ENCODE measurements at regions not wholly inside any gene's neighbourhood (a gene's known extent, or its start where the extent isn't known, plus 50 kb on each side); places are given as distances from the start of the nearest gene placed in this dataset.
"Not testable (repeated sequence)": the region's sequence is repeated elsewhere in the genome, so short reads cannot be mapped to it uniquely, and the experiment has no call there.

DNA sequence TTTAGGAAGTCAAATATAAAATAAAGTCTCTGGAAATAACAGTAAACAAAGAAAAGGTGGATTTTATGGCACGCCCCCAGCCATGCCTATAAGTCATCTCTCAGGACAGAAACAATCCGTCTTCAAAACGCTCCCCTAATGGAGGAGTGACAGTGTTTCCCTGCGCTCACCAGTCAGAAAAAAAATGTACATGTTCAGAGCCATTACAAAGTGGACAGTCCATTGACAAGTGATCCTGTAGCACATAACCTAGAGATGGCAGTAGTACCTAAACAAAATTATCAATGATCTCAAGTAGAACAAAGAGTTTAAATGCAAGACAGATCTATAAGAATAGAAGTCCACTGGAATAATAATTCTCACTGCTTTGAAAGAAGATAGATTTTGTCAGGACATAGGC is 891.7 kb upstream of the MIR17HG start:
- DNase-seq (ENCODE audit: low spot score) (no peak), FAIRE-seq (no peak)

DNA sequence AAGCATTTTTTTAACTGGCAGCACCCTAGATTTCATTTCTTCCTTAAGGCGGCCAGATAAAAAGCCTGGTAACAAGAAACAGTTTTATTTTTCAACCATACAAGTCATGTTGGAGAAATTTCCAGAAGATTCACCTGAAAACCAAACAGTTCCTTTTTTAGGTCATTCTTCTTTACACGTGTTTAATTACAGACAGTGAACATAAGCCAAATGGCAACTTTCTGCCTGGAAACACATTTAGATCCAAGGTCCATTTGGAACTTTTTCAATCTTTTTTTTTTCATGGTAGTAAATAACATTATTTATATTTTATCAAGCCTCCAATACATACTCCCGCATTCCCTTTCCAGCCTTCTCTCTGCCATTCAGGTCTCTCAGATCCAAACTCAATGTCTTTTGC is 886.1 kb upstream of the MIR17HG start:
- no peak for FAIRE-seq
- no peak for DNase-seq (ENCODE audit: low spot score)

DNA sequence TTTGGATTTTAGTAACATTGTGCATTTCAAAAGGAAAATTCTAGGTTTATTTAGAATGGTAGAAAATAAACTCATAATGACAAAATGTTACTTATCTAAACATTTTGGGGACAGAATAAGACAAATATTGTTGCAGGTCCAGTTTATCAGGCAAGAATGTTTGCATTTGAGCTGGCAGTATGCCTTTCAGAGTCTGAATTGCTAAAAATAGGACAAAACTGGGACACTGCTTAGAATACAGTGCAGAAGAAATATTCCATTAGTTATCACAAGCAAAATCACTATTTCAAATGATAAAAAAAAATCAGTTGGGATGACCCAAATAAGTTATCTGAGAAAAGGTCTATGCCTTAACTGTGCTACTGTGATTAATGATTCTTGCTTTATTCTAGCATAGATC is 870.3 kb upstream of the MIR17HG start:
- no peak for FAIRE-seq

DNA sequence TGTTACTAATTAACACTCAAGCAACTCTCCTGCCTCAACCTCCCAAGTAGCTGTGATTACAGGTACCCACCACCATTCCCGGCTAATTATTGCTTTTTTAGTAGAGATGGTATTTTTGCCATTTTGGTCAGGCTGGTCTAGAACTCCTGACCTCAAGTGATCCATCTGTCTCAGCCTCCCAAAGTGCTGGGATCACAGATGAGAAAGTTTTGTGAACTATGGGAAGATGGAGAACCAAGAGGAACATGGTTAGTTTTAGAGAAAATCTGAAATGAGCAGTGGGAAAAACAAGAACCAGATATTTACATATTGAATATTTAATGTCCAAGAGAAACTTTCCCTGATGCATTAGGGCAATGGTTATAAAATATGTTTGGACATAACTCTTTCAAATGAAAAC is 863.6 kb upstream of the MIR17HG start:
- no peak for FAIRE-seq
- no peak for DNase-seq (ENCODE audit: low spot score)

More for the DNA sequence above, 870.3 kb upstream of the MIR17HG start:
- DNase-seq (ENCODE audit: low spot score) = no peak

DNA sequence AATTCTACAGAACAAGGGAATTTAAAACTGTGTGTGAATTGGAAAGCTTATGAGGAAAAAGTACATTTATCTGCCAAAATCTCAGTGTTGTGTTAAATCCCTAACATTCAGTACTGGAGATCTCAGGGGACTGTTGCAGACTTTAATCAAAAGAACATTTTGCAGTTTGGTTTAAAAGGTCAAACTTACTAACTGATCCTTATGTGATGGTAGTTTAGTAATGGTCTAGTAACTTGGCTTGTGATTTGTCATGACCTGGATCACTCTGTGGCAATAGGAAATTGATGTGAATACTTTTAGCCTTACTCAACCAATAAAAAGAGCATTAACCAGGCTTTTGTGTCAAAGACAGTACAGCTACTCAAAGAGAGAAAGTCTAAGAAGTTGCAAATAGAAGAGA is 862.1 kb upstream of the MIR17HG start:
- peak; percentile 91 for FAIRE-seq
- peak; percentile 77 for DNase-seq (ENCODE audit: low spot score)

DNA sequence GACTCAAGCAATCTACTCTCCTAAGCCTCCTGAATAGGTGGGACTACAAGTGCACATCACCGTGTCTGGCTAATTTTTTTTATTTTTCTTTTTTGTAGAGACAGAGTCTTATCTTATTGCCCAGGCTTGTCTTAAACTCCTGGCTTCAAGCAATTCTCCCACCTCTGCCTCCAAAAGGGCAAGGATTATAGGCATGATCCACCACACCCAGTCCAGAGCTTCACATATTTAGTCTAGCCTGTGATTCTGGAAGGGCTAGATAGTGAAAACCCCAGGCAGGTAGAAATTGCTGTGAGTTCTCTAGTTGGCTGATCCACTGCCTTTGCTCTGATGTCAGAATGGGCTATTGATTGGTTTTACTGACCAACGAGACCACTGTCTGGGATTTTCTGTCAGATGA is 854.6 kb upstream of the MIR17HG start:
- DNase-seq (ENCODE audit: low spot score) (no peak), FAIRE-seq (no peak)

DNA sequence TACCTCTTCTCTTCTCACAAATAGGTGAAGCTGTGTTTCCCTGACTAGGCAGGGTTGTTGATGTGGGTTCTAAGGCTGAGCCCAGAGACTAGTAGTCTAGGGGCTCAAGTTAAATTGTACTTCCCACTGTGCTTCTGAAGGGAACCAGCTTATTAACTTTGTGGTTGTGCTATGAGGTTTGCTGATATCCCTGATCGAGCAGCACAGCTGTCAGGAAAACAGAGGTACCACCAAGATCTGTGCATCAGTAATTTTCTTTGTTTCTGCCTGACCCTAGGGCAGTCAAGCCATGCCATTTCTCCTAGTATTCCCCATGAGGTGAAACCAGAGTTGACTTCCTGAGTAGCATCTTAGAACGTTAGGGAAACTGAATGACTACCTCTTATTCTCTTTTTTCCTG is 853.8 kb upstream of the MIR17HG start:
- FAIRE-seq = no peak
- no peak for DNase-seq (ENCODE audit: low spot score)

DNA sequence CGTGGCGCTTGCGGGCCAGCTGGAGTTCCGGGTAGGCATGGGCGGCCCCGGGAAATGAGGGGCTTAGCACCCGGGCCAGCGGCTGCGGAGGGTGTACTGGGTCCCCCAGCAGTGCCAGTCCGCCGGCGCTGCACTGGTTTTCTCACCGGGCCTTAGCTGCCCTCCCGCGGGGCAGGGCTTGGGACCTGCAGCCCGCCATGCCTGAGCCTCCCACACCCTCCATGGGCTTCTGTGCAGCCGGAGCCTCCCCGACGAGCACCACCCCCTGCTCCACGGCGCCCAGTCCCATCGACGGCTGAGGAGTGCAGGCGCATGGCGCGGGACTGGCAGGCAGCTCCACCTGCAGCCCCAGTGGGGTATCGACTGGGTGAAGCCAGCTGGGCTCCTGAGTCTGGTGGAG is 852.6 kb upstream of the MIR17HG start:
- FAIRE-seq; DNase-seq (ENCODE audit: low spot score): not testable (repeated sequence)

DNA sequence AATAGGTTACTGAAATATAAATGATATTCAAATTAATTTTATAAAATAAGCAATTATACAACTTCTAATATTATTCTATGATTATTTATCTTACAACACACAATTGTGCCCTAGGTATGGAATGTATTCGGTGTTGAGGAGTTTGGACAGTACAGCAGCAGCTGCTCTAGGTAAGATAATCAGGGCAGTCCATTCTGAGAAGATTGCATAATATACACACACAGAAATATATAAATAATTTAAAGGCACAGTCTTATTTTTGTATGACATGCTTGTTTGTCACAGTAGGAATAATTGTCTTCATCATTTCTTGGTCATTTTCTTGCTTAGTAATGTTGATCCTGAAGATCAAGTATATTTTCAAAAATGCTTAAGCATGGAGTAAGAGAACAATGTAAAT is 849.4 kb upstream of the MIR17HG start:
- DNase-seq (ENCODE audit: low spot score) = no peak
- no peak for FAIRE-seq

DNA sequence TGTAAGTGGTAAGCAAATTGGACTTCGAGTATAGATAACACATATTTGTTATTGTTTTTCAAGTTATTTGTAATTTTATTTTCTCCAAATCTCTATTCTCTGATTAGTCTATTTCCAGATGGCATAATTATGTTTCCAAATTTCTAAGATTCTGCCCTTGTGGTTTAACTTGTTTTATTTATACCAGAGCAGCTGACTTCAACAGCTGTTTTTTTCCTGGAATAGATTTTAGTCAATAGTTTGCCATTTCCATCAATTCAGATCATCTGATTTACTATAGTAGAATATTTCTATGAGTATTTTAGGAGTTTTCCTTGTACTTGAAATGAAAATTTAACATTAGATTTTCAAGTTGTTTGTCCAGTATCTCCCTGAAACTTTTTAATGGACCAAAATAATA is 848.7 kb upstream of the MIR17HG start:
- no peak for DNase-seq (ENCODE audit: low spot score)
- FAIRE-seq = no peak

DNA sequence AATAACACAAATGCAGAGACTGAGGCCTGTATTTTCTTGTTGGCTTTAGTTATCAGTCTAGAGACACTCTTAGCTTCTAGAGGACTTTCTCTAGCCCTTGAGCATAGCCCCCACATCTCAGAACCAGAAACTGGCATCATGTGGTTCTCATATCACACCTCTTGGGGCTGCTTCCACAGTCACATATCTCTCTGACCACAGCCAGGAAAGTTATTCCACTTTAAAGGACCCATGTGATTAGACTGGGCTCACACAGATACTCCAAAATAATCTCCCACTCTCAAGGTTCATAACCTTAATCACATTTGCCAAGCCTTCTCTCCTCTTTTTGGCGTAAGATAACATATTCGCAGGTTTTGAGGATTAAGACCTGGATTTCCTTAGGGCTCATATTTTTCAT is 846.9 kb upstream of the MIR17HG start:
- no peak for FAIRE-seq
- DNase-seq (ENCODE audit: low spot score) = no peak

DNA sequence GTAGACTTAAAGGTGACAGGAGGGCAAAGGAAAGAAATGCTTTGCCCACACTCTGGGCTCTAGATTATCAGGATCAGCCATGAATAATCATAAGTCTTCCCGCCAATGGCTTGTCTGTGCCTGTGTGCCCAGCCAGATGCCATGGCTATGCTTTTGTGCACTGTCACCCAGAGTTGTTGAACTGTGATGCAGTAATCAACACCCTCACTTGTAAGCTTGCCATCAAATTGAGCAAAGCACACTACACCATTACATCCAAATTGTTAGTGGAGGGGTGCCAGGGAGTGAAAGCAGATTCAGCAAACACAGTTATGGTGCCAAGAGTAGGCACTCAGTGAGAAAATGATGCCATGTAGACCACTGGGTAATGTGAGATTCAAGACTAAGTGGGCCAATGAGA is 845.3 kb upstream of the MIR17HG start:
- FAIRE-seq = no peak

DNA sequence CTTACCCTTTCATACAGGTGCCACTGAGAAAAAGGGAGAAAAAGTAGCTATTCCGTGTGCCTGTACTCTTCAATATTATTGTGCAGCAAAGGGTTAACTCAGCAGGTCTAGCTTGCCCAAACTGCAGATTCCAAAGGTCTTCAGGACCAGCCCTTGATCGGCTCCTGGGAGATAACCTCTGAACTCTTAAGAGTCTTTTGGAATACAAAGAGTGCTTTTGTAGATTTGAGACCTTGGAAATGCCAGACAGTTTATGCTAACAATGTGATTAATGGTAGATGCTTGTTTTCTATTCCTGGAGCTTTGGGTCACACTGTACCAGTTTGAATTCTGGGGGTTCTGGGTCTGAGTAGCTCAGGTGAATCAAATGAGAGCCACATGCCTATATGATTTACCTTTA is 844.7 kb upstream of the MIR17HG start:
- FAIRE-seq = no peak
- DNase-seq (ENCODE audit: low spot score) = no peak

More for the DNA sequence above, 845.3 kb upstream of the MIR17HG start:
- DNase-seq (ENCODE audit: low spot score) = no peak

DNA sequence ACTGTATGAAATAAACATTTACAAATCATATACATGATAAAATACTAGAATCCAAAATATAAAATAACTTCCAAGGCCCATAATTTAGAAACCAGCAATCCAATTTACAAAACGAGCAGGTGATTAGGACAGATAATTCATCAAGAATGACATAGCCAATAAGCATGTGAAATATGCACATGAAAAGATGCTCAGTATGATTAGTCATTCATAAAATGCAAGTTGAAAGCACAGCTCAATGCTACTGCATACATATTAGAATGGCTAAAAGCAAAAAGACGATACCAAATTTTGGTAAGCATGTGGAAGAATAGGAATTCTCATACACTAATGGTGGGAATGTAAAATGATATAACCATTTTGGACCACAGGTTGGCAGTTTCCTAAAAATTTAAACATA is 837.2 kb upstream of the MIR17HG start:
- DNase-seq (ENCODE audit: low spot score) (no peak), FAIRE-seq (no peak)

DNA sequence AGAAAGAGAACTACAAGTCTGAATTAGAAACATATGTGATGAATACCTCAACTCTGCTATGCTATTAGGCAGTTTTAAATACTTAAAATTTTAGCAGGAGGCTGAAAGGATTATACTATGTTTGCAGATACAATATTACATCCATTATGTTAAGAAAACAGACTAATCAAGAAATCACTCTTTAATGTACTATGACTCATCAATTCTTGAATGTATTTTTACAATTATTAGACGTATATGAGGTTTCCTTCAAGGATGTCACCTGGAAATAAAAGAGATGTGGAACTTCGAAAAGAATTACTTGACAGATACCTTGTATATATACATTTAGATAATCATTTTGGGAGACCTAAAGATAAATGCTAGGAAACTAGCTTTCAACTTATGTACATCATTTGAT is 835.6 kb upstream of the MIR17HG start:
- no peak for DNase-seq (ENCODE audit: low spot score)
- FAIRE-seq = no peak

DNA sequence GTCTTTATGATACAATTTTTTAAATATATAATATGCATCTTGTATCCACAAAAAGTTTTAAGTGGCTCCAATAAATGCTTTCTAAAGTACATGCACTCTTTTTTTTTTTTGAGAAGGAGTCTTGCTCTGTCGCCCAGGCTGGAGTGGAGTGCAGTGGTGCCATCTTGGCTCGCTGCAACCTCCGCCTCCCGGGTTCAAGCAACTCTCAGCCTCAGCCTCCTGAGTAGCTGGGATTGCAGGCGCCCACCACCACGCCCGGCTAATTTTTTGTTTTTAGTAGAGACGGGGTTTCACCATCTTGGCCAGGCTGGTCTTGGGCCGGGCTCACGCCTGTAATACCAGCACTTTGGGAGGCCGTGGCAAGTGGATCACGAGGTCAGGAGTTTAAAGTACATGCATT is 832.8 kb upstream of the MIR17HG start:
- not testable (repeated sequence) for FAIRE-seq; DNase-seq (ENCODE audit: low spot score)

DNA sequence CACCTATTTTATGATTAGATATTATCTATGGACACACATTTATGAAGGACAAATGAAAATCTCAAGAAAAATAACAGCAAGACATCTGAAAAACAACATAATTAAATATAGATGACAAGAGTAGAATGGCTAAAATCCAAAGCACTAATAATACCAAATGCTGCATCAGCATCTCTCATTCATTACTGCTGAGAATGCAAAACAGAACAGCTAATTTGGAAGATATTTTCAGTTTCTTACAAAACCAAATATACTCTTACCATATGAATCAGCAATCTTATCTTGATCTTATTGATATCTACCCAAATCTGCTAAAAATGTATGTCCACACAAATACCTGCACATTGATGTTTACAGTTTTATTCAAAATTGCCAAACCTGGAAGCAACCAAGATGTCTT is 829.1 kb upstream of the MIR17HG start:
- no peak for DNase-seq (ENCODE audit: low spot score)
- FAIRE-seq = no peak

DNA sequence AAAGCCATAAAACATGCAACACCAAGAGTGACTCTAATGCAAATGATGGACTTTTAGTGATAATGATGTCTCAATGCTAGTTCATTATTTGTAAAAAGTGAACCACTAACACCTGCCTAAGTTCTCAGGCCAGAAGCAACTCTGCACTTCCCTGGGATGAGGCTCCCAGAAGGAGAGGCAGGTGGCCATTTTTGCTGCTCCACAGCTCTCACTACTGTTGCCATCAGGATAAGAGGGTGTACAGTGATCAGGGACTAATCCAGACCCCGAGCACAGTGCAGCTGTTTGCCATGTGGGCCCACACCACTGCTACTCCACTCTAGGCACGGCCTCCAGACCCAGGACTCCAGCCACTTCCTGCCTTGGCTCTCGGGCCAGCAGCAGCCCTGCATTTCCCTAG is 828.3 kb upstream of the MIR17HG start:
- no peak for FAIRE-seq

DNA sequence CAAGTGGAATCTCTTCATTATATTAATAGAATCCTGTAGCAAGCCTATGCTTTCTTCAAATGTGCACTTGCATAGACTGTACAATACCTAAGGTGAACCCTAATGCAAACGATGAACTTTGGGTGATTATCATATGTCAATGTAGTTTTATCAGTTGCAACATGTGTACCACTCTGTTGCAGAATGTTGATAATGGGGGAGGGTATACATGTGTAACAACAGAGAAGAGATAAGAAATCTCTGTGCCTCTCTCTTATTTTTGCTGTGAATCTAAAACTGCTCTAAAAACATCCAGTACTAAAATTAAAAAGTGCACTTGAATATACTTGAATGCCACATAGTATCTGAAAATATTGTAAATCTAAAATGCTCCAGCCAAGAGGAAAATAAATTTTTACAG is 820.8 kb upstream of the MIR17HG start:
- DNase-seq (ENCODE audit: low spot score) = no peak
- no peak for FAIRE-seq

More for the DNA sequence above, 828.3 kb upstream of the MIR17HG start:
- DNase-seq (ENCODE audit: low spot score) = no peak

DNA sequence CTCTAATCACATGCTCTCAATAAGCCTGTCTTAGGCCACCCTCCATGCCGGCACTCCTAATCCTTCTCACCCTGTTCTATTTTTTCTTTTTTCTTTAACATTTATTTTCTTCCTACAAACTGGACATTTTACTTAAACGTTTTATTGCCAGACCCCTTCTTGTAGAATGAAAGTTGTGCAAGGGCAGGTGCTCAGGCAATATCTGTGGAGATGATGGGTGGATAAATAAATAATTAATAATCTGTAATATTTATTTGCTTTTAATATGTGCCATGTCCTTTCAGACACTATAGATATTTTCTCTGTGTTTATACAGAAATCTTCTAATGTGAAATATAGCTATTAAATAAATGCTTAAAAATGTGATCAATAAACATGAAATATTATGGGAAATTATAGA is 815.7 kb upstream of the MIR17HG start:
- DNase-seq (ENCODE audit: low spot score) (no peak), FAIRE-seq (no peak)

DNA sequence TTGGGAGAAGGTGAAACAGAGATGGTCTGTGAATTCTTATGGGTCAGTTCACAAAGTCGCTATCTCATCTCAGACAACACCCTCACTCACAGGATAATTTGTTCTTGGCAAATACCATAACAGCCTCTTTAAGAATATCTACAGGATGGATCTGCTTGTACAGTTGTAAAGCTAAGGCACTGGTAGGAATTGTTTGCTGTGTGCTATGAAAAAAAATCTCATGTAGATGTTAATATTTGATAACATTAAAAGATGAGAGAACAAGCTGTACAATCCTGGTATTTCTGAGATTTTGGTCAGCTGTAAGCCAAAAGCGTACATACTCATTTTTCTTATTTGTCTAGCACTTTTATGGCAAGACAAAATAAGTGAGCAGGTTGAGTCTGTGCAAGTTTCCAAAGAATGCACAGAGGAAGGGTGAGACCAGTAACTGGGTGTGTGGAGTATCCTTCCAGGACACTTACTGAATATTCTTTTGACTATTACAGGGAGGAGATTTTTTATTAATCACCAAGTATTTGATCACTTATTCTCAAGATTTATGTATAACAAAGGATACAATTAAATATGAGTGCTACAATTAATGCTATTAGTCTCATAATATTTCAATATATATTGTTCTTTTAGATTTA is 814.5 kb upstream of the MIR17HG start:
- FAIRE-seq (no peak), DNase-seq (ENCODE audit: low spot score) (no peak)

DNA sequence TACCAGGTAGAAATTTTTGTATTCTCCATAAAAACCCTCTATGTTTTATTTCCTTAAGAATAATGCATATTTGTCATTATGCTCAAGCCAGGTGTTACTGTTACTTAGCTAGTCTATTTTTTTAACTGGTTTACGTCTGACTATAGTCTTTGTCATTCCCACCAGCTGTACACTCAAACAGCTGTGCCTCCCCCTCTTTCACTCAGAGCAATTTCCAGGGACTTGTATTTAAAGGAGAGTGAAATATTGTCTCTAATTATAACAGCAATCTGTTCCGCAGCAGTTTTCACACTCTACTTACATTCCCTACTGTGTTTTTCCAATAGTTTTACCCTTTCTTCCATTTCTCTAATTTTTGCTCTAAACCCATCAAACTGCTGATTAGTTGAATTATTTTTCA is 813.6 kb upstream of the MIR17HG start:
- FAIRE-seq (no peak), DNase-seq (ENCODE audit: low spot score) (no peak)

DNA sequence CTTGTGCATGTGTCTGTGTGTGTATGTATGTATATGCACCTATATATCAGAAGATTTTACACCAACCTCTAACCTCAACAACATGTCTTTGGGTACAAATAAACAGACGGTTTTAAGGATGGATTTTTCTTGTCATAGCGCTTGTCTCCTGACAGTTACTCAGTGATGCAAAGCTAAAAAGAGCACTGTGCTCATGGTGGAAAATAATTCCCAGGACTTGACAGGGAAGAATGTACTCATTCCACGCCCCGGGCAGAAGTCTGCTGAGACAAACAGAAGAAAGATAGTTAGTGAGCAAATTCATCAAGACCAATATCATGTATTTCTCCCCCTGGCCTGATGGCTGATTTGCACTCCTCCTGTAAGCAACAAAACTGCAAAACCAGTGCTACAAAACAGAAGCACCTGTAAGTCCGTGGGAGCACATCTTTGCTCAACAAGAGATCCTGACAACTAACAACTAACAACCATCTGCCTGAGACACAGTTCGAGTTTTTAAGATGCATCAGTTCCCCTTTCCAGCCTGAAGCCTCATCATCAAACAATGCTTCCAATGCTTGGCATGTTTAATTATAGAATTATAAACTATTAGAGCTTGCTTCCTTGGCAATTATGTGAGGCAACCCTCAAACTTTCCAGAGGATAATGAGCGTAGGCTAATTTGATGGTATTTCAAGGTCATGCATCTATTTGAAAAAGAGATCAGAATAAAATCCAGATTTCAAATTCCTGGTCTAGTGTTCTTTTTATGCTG is 812.7 kb upstream of the MIR17HG start:
- FAIRE-seq (no peak), DNase-seq (ENCODE audit: low spot score) (no peak)

Data from RCC 7860 (cell line).